ENCODE measurements at regions not wholly inside any gene's neighbourhood (a gene's known extent, or its start where the extent isn't known, plus 50 kb on each side); places are given as distances from the start of the nearest gene placed in this dataset.

GRCh38 chr10:128493811-128494210 lies 367.6 kb upstream of the MKI67 start:
- TF ChIP-seq NBN (IDR thresholded peaks at IDR 0.05; ENCODE audit: low read depth) (no peak), CTCF (IDR thresholded peaks at IDR 0.05 in 2 of 3, conservative IDR thresholded peaks at IDR 0.05 in 1 of 3; ENCODE audit: insufficient read depth in 2 of 3, low read depth in 1 of 3, low read length in 3 of 3) (no peak), EZH2 (IDR thresholded peaks at IDR 0.05; ENCODE audit: borderline replicate concordance, low read depth, low read length) (no peak), BHLHE40 (IDR thresholded peaks at IDR 0.05; ENCODE audit: low read length) (no peak), E2F1 (CRISPR knock-in tag; IDR thresholded peaks at IDR 0.05) (no peak), POU5F1 (IDR thresholded peaks at IDR 0.05; ENCODE audit: borderline replicate concordance, low read depth, low read length, partially characterized antibody) (no peak), CHD2 (IDR thresholded peaks at IDR 0.05; ENCODE audit: low read depth, low read length) (no peak), POLR2A (conservative IDR thresholded peaks at IDR 0.05) (no peak)

Measured in K562 (cell line).